PC-3 (cell line): ENCODE measurements at regions not wholly inside any gene's neighbourhood (a gene's known extent, or its start where the extent isn't known, plus 50 kb on each side); places are given as distances from the start of the nearest gene placed in this dataset.

Experiments
- ATAC-seq: fragments of 200-7000 bp; cut with Tn5 transposase; 2 replicates; pipeline ENCODE4 v1.9.1; 2020; ENCODE audit warnings: mild to moderate bottlenecking, moderate library complexity
- BruUV-seq: library from RNA; stranded (reverse); fragments of 400-500 nt; replicated peaks from 2 replicates; lab custom pipeline; 2021; lab: Mats Ljungman, UMichigan
- CTCF ChIA-PET: fragments of 300-600 bp; sonication (Branson Sonifier 250); formaldehyde crosslinking; loops from one replicate; lab custom pipeline; 2022; ENCODE audit warnings: antibody characterized with exemption; lab: Charles Lee
- POLR2A ChIA-PET: fragments of 300-600 bp; sonication (Branson Sonifier 250); formaldehyde crosslinking; loops from one replicate; lab custom pipeline; 2022; ENCODE audit warnings: antibody characterized with exemption; ENCODE audit not compliant: unreplicated experiment; lab: Charles Lee
- DNase-seq: peaks from one replicate; pipeline ENCODE4 v3.0.0-alpha.2; 2015
- H2AFZ ChIP-seq: fragments of 300-600 bp; sonication (generic); 2 replicates; pipeline ENCODE4 v1.6.0; 2016; ENCODE audit warnings: antibody characterized with exemption, low read length
- H3F3A ChIP-seq: fragments of 300-600 bp; sonication (generic); one replicate; pipeline ENCODE4 v1.6.0; 2017; ENCODE audit warnings: antibody characterized with exemption, low read length, control low read depth, mild to moderate bottlenecking; ENCODE audit not compliant: unreplicated experiment
- H3K27ac ChIP-seq: fragments of 300-600 bp; sonication (generic); 2 replicates; pipeline ENCODE4 v1.5.1; 2016; ENCODE audit warnings: mild to moderate bottlenecking, low read length
- H3K27me3 ChIP-seq: fragments of 300-600 bp; sonication (generic); 2 replicates; pipeline ENCODE4 v1.6.1; 2016; ENCODE audit warnings: low read length, mixed read lengths
- H3K36me3 ChIP-seq: fragments of 300-600 bp; sonication (generic); 2 replicates; pipeline ENCODE4 v1.6.1; 2016; ENCODE audit warnings: low read depth, mixed run types, low read length, mixed read lengths
- H3K4me1 ChIP-seq: fragments of 300-600 bp; sonication (generic); 2 replicates; pipeline ENCODE4 v1.5.1; 2016; ENCODE audit warnings: low read length; ENCODE audit not compliant: insufficient read depth
- H3K4me2 ChIP-seq: fragments of 300-600 bp; sonication (generic); 2 replicates; pipeline ENCODE4 v1.6.0; 2016; ENCODE audit warnings: low read length
- H3K4me3 ChIP-seq: fragments of 300-600 bp; sonication (generic); 2 replicates; pipeline ENCODE4 v1.5.1; 2016; ENCODE audit warnings: mild to moderate bottlenecking, low read length, mixed read lengths
- H3K79me2 ChIP-seq: fragments of 300-600 bp; sonication (generic); 2 replicates; pipeline ENCODE4 v1.6.1; 2017; ENCODE audit warnings: low read length, mixed read lengths
- H3K9ac ChIP-seq: fragments of 300-600 bp; sonication (generic); 2 replicates; pipeline ENCODE4 v1.6.0; 2016; ENCODE audit warnings: mild to moderate bottlenecking, low read length
- H3K9me2 ChIP-seq: fragments of 300-600 bp; sonication (generic); replicated peaks from 2 replicates; pipeline ENCODE4 v1.6.1; 2016; ENCODE audit warnings: mixed run types, low read length, mixed read lengths
- H3K9me3 ChIP-seq: fragments of 300-600 bp; sonication (generic); 2 replicates; pipeline ENCODE4 v1.6.1; 2016; ENCODE audit warnings: low read length, mixed read lengths
- H4K20me1 ChIP-seq: fragments of 300-600 bp; sonication (generic); 2 replicates; pipeline ENCODE4 v1.6.1; 2016; ENCODE audit warnings: low read length, mixed read lengths
- CTCF ChIP-seq: fragments of 300-600 bp; sonication (generic); conservative IDR thresholded peaks from 2 replicates; pipeline ENCODE4 v1.5.1; 2017; ENCODE audit warnings: antibody characterized with exemption, low read depth, mild to moderate bottlenecking, low read length
- EZH2 ChIP-seq: fragments of 300-600 bp; sonication (generic); IDR thresholded peaks from one replicate; pipeline ENCODE4 v1.6.1; 2017; ENCODE audit warnings: antibody characterized with exemption, mild to moderate bottlenecking, low read length; ENCODE audit not compliant: unreplicated experiment
- EZH2phosphoT487 ChIP-seq: fragments of 300-600 bp; sonication (generic); IDR thresholded peaks from 2 replicates; pipeline ENCODE4 v1.6.1; 2018; ENCODE audit warnings: mild to moderate bottlenecking, antibody characterized with exemption, low read length, borderline replicate concordance
- intact Hi-C: fragments of 100-400 bp; cut with micrococcal nuclease; formaldehyde crosslinking; loops from 2 replicates; pipeline ENCODE4 v1.9.0; 2023

GRCh38 chr19:28521614-28522544 is 691.1 kb downstream of the UQCRFS1 start:
- H3K4me3 ChIP-seq: no peak overlapping the region
- no peak overlapping the region for H2AFZ ChIP-seq
- no peaks in the 10 kb centered on the region for H4K20me1 ChIP-seq
- ATAC-seq (no peak), DNase-seq (no peak)
- POLR2A ChIA-PET: no interaction called here
- no peaks in the 10 kb centered on the region for H3K79me2 ChIP-seq
- CTCF ChIA-PET: no interaction called here
- no peaks in the 10 kb centered on the region for H3K27me3 ChIP-seq
- H3K9me3 ChIP-seq: no peaks in the 10 kb centered on the region
- H3K36me3 ChIP-seq: no peaks in the 10 kb centered on the region
- intact Hi-C loops: no loop called here
- H3K9ac ChIP-seq: no peak overlapping the region
- H3K4me2 ChIP-seq: no peak overlapping the region
- no peak for TF ChIP-seq EZH2phosphoT487
- TF ChIP-seq EZH2: no peak
- TF ChIP-seq CTCF: no peak
- H3K9me2 ChIP-seq: no peaks in the 10 kb centered on the region
- H3K4me1 ChIP-seq: no peaks in the 10 kb centered on the region
- BruUV-seq: no TSS peak
- no peak overlapping the region for H3K27ac ChIP-seq
- no peaks in the 10 kb centered on the region for H3F3A ChIP-seq

- Histone ChIP-seq H3F3A (no peaks in the 10 kb centered on the region), H3K9me2 (no peaks in the 10 kb centered on the region), H3K4me3 (no peak overlapping the region), H3K27me3 (no peaks in the 10 kb centered on the region), H3K9me3 (no peaks in the 10 kb centered on the region), H3K9ac (no peak overlapping the region), H3K36me3 (no peaks in the 10 kb centered on the region), H3K4me1 (no peaks in the 10 kb centered on the region), H3K79me2 (no peaks in the 10 kb centered on the region), H3K27ac (no peak overlapping the region), H4K20me1 (no peaks in the 10 kb centered on the region), H2AFZ (no peak overlapping the region), H3K4me2 (no peak overlapping the region)
- no peak for TF ChIP-seq CTCF
- TF ChIP-seq EZH2: no peak
- TF ChIP-seq EZH2phosphoT487: no peak
- CTCF ChIA-PET: no interaction called here
- DNase-seq (no peak), ATAC-seq (no peak)
- POLR2A ChIA-PET: no interaction called here
- BruUV-seq: no TSS peak
- intact Hi-C loops: no loop called here
These were observed 691.9 kb downstream of the UQCRFS1 start for GRCh38 chr19:28520998-28521568.
